ENCODE measurements at regions not wholly inside any gene's neighbourhood (a gene's known extent, or its start where the extent isn't known, plus 50 kb on each side); places are given as distances from the start of the nearest gene placed in this dataset.

DNA sequence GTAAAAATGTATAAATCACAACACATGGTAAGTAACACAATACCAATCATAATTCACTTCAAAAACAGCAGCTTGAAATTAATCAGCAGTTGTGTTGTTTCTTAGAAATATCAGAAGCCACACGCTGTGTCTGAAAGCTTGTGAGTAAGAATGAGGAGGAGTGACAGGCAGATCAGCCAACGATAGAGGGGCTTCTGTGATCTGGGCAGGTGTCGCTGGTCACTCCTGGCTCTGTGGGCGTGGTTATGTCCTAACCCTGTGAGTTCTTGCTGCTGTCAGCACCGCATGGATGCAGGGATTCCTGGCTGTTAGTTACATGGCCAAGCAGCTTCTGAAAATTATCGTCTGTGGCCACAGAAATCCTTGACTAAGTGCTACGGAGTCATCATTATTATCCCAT is 123.4 kb downstream of the SLC25A47 start:
- Histone ChIP-seq H3K4me3 (no peak overlapping the region), H3K36me3 (no peaks in the 10 kb centered on the region), H3K27ac (no peak overlapping the region), H3K4me1 (peaks cover 0 to 4% (median 0%) of the 10 kb centered on the region in 4 donors), H3K27me3 (no peaks in the 10 kb centered on the region), H3K9me3 (no peaks in the 10 kb centered on the region)
- DNase-seq, result no peak
- TF ChIP-seq, protein P1, sequence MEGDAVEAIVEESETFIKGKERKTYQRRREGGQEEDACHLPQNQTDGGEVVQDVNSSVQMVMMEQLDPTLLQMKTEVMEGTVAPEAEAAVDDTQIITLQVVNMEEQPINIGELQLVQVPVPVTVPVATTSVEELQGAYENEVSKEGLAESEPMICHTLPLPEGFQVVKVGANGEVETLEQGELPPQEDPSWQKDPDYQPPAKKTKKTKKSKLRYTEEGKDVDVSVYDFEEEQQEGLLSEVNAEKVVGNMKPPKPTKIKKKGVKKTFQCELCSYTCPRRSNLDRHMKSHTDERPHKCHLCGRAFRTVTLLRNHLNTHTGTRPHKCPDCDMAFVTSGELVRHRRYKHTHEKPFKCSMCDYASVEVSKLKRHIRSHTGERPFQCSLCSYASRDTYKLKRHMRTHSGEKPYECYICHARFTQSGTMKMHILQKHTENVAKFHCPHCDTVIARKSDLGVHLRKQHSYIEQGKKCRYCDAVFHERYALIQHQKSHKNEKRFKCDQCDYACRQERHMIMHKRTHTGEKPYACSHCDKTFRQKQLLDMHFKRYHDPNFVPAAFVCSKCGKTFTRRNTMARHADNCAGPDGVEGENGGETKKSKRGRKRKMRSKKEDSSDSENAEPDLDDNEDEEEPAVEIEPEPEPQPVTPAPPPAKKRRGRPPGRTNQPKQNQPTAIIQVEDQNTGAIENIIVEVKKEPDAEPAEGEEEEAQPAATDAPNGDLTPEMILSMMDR (IDR thresholded peaks at IDR 0.05), result no peak
- intact Hi-C loops (cut with DNase I; ENCODE audit: low total_unique reads), result no loop called here

DNA sequence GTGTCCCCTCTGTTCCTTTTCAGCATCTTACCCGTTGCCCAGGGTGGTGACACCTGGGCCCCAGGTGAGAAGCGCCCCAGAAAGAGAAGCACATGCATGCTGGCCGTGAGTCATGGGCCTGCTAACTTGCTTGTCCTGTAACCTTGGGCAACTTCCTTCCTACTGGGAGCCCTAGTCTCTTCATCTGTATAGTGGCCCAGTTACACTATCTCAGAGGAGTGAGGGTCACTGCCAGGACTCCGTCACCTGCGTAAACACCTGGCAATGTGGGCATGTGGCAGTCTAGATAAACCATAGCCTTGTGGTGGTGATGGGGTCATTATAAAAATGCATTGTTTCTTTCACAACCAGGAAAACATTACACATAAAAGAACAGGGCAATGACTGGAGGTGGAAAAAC is 125.2 kb downstream of the SLC25A47 start:
- no peak overlapping the region for H3K4me3 ChIP-seq
- no peaks in the 10 kb centered on the region for H3K27me3 ChIP-seq
- H3K4me1 ChIP-seq, result no peaks in the 10 kb centered on the region
- H3K27ac ChIP-seq, result no peak overlapping the region
- intact Hi-C loops (cut with DNase I; ENCODE audit: low total_unique reads), result no loop called here
- no peaks in the 10 kb centered on the region for H3K36me3 ChIP-seq
- no peak for DNase-seq
- TF ChIP-seq, protein P1 (IDR thresholded peaks at IDR 0.05), result no peak
- H3K9me3 ChIP-seq, result no peaks in the 10 kb centered on the region

DNA sequence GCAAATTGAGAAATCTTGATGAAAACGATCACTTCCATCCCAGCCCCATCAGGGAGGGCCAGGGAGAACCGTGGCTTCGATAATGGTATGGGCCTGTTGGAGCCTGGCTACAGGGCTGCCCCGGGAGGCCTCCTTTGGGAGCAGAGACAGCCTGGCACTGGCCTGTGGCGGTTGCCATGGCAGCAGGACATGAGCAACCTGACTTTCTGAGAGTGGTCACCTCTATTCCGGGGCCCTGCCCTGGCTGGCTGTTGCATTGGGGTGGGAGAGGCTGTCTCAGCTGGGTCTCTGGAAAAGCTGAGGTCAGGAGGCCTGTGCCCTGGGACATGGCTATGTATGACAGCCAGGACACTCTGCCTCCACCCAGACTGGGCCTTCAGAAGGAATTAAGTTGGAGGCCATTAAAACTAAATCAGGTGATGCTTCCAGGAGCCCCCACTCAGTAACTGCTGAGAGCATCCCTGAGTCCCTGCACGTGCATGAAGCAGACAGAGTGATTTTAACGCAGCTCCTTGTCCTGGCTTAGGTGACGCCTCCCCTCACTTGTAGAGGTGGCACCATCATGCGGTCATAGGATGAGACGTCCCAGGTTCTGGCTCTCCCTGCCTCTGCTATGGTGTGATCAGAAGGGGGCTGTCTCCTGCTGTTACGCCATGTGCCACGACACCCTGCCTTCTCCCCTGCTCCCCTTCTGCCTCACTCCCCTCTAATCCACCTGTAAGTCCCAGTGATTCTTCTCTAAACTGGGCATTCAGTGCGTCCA is 126.3 kb downstream of the SLC25A47 start:
- Histone ChIP-seq H3K27me3 (no peaks in the 10 kb centered on the region), H3K27ac (no peak overlapping the region), H3K36me3 (no peaks in the 10 kb centered on the region), H3K9me3 (no peaks in the 10 kb centered on the region), H3K4me1 (no peaks in the 10 kb centered on the region), H3K4me3 (no peak overlapping the region)
- TF ChIP-seq, protein P1 (IDR thresholded peaks at IDR 0.05), result no peak
- no peak for DNase-seq
- intact Hi-C loops (cut with DNase I; ENCODE audit: low total_unique reads), result no loop called here

DNA sequence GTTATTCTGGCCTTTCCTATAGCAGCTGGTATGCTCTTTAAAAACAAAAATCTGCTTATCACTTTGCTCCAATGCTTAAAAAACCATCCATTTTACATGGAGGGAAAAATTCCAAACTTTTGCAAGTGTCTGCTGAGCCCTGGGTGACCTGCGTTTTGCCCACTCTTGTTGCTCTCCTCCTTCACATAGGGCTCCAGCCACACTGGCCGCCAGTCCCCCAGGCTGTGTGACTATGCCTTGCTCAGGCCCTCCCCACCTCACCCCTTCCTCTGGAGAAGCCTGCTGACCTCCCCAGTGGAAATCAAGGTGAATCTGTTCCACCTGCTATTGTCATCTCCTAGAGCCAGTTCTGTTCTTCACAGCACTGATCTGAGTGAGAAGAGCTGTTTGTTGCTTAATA is 126.9 kb downstream of the SLC25A47 start:
- H3K27ac ChIP-seq, result no peak overlapping the region
- no peak overlapping the region for H3K4me3 ChIP-seq
- H3K9me3 ChIP-seq, result no peaks in the 10 kb centered on the region
- DNase-seq, result no peak
- H3K36me3 ChIP-seq, result no peaks in the 10 kb centered on the region
- intact Hi-C loops (cut with DNase I; ENCODE audit: low total_unique reads), result no loop called here
- TF ChIP-seq, protein P1 (IDR thresholded peaks at IDR 0.05), result no peak
- H3K4me1 ChIP-seq, result no peaks in the 10 kb centered on the region
- no peaks in the 10 kb centered on the region for H3K27me3 ChIP-seq

DNA sequence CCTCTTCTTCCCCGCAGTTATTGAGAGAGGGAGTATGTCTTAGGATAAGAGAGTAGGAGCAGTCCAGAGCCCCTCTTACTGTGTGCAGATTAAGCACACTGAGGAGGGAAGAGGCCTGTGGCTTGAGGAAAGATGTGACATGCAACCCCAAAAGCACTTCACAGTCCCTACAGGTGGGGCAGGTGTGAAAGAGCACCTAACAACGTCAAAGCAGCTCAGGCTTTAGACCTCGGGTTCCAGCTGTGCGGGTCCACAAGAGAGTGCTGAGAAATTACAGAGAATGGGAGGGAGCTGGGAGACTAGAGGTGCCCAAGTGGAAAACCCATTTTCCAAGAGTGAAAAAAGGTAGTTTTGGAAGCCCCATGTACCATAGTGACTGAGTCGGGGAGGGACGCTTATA is 127.6 kb downstream of the SLC25A47 start:
- Histone ChIP-seq H3K9me3 (no peaks in the 10 kb centered on the region), H3K27ac (no peak overlapping the region), H3K27me3 (no peaks in the 10 kb centered on the region), H3K4me1 (no peaks in the 10 kb centered on the region), H3K36me3 (no peaks in the 10 kb centered on the region), H3K4me3 (no peak overlapping the region)
- TF ChIP-seq, protein P1 (IDR thresholded peaks at IDR 0.05), result no peak
- intact Hi-C loops (cut with DNase I; ENCODE audit: low total_unique reads), result no loop called here
- DNase-seq, result no peak
